Endothelial cell (in vitro differentiated cells): ENCODE measurements at regions not wholly inside any gene's neighbourhood (a gene's known extent, or its start where the extent isn't known, plus 50 kb on each side); places are given as distances from the start of the nearest gene placed in this dataset.

Source experiments
- DNase-seq: peaks from one replicate; pipeline ENCODE4 v3.0.0; 2021; ENCODE audit warnings: low spot score
- H3K27ac Mint-ChIP-seq: one replicate; pipeline ENCODE4 v1.8.0; 2021; ENCODE audit warnings: mixed read lengths, inconsistent platforms; ENCODE audit not compliant: unreplicated experiment
- H3K27me3 Mint-ChIP-seq: one replicate; pipeline ENCODE4 v1.8.0; 2021; ENCODE audit warnings: mild to moderate bottlenecking, moderate library complexity, mixed read lengths, inconsistent platforms; ENCODE audit not compliant: unreplicated experiment
- H3K36me3 Mint-ChIP-seq: one replicate; pipeline ENCODE4 v1.8.0; 2021; ENCODE audit warnings: mild to moderate bottlenecking, low read depth, mixed read lengths, inconsistent platforms; ENCODE audit not compliant: unreplicated experiment
- H3K4me1 Mint-ChIP-seq: one replicate; pipeline ENCODE4 v1.8.0; 2021; ENCODE audit warnings: mild to moderate bottlenecking, mixed read lengths, inconsistent platforms; ENCODE audit not compliant: unreplicated experiment
- H3K4me3 Mint-ChIP-seq: one replicate; pipeline ENCODE4 v1.8.0; 2021; ENCODE audit warnings: mild to moderate bottlenecking, mixed read lengths, inconsistent platforms; ENCODE audit not compliant: unreplicated experiment
- H3K9me3 Mint-ChIP-seq: one replicate; pipeline ENCODE4 v1.8.0; 2021; ENCODE audit warnings: mixed read lengths, inconsistent platforms; ENCODE audit not compliant: unreplicated experiment
- TF ChIP-seq, protein P1 (sequence below): fragments of 200-600 bp; sonication (generic); IDR thresholded peaks from one replicate; pipeline ENCODE4 v1.5.0; 2021; ENCODE audit warnings: antibody characterized with exemption; ENCODE audit not compliant: unreplicated experiment

DNA sequence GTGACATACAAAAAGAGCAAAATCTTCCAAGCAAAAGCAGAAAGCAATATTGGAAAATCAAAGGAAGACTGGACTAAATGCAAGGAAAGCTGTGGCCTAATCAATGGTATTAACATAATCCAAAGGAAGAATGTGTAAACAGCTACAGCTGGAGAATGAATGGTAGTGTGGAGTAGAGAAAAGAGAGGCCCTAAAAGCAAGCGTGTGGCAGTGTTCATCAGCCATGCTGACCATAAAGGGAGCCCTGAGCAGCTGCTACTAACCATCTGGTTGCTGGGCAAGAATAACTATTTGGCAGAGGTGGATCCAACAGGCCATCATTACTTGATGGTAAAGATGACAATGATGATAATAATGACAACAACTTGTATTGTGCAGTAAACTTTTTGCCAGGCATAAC, 148.5 kb upstream of the BEND6 start:
- Mint-ChIP-seq H3K27me3 (no peaks in the 10 kb centered on the region), H3K36me3 (no peaks in the 10 kb centered on the region), H3K27ac (no peak overlapping the region), H3K4me3 (no peak overlapping the region), H3K4me1 (peaks cover 18% of the 10 kb centered on the region), H3K9me3 (no peaks in the 10 kb centered on the region)
- TF ChIP-seq, protein P1, sequence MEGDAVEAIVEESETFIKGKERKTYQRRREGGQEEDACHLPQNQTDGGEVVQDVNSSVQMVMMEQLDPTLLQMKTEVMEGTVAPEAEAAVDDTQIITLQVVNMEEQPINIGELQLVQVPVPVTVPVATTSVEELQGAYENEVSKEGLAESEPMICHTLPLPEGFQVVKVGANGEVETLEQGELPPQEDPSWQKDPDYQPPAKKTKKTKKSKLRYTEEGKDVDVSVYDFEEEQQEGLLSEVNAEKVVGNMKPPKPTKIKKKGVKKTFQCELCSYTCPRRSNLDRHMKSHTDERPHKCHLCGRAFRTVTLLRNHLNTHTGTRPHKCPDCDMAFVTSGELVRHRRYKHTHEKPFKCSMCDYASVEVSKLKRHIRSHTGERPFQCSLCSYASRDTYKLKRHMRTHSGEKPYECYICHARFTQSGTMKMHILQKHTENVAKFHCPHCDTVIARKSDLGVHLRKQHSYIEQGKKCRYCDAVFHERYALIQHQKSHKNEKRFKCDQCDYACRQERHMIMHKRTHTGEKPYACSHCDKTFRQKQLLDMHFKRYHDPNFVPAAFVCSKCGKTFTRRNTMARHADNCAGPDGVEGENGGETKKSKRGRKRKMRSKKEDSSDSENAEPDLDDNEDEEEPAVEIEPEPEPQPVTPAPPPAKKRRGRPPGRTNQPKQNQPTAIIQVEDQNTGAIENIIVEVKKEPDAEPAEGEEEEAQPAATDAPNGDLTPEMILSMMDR, result no peak
- no peak for DNase-seq

DNA sequence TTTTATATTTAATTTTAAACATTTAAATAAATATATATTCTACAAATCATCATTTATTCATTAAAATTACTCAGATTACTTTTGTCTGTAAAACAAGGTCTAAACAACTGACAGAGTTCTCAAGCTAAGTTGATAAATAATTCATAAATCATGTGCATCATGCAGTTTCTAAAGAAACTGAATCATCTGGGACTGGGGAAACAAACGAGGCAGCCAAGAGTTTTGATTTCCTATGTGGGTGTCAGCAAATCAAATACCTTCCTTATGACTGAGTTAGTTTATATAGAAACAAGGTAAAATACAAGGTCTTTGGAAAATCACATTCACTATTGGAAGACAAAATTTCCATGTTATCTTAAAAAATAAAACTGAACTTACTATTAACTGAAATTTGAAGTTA, 149.9 kb upstream of the BEND6 start:
- Mint-ChIP-seq H3K9me3 (no peaks in the 10 kb centered on the region), H3K4me3 (no peak overlapping the region), H3K27ac (no peak overlapping the region), H3K36me3 (no peaks in the 10 kb centered on the region), H3K27me3 (no peaks in the 10 kb centered on the region), H3K4me1 (peaks cover 18% of the 10 kb centered on the region)
- DNase-seq, result no peak
- TF ChIP-seq, protein P1, result no peak

DNA sequence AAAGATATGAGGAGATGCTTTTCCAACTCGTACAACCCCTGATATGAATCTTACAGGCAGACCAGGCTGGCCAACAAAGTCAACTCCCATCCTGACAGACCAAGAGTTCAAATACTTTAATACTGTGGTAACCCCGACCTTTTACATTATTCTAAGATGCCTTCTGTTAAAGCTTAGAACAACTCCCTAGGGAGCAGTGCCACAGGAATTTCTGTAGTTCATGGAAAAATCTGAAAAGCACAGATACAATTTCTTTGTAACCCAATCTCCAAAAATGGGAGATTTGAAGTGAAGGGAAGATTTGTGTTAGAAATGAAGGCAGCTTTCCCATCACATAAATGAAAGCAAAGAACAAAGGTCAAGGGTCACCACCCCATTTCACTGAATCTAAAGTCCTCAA, 151.3 kb upstream of the BEND6 start:
- Mint-ChIP-seq H3K4me3 (no peak overlapping the region), H3K27me3 (no peaks in the 10 kb centered on the region), H3K27ac (no peak overlapping the region), H3K36me3 (no peaks in the 10 kb centered on the region), H3K4me1 (peaks cover 18% of the 10 kb centered on the region), H3K9me3 (no peaks in the 10 kb centered on the region)
- TF ChIP-seq, protein P1, result no peak
- DNase-seq, result no peak

DNA sequence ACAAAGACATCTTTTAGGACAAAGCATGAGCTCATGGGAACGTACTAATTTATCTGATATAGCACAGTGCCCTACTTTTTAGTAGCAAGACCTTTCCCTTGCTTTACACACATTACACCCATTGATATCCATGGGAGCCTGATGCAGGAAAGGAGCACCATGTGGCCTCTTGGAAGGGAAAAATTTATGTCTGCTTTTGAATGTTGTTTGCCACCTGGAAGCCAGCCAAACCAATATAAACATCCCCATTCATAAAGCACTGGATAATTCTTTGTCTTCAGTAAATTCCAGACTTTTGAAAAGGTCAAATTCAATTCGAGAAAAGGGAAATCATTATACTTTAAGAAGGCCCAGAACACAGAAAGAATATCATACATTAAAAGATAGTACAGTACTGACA, 152.3 kb upstream of the BEND6 start:
- Mint-ChIP-seq H3K36me3 (no peaks in the 10 kb centered on the region), H3K27ac (no peak overlapping the region), H3K9me3 (no peaks in the 10 kb centered on the region), H3K4me3 (no peak overlapping the region), H3K27me3 (no peaks in the 10 kb centered on the region), H3K4me1 (peaks cover 21% of the 10 kb centered on the region)
- no peak for DNase-seq
- TF ChIP-seq, protein P1, result no peak

DNA sequence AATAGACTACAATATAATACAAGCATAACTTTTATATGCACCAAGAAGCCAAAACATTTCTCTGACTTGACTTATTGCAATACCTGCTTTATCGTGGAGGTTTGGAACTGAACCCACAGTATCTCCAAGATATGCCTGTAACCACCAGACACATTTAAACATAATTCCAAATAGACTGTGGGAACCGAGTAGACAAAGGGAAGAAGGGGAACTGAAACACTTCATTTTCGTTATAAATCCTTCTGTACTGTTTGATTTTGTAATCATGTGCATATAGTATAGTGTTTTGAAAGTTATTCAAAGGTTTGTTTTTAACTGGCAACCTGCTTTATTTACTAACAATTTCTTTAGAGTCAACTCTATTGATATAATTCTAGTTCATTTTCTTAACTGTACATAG, 154.9 kb upstream of the BEND6 start:
- H3K36me3 Mint-ChIP-seq, result no peaks in the 10 kb centered on the region
- H3K4me1 Mint-ChIP-seq, result peaks cover 33% of the 10 kb centered on the region
- H3K27me3 Mint-ChIP-seq, result no peaks in the 10 kb centered on the region
- no peak overlapping the region for H3K27ac Mint-ChIP-seq
- H3K9me3 Mint-ChIP-seq, result no peaks in the 10 kb centered on the region
- H3K4me3 Mint-ChIP-seq, result no peak overlapping the region
- DNase-seq, result no peak
- TF ChIP-seq, protein P1, result no peak
